ENCODE measurements at regions not wholly inside any gene's neighbourhood (a gene's known extent, or its start where the extent isn't known, plus 50 kb on each side); places are given as distances from the start of the nearest gene placed in this dataset.

- no peaks in the 10 kb centered on the region for H3K9me3 ChIP-seq (ENCODE audit: control insufficient read depth, low read length)
- WGBS, 2 experiments (ENCODE audit: insufficient coverage in 1 of 2, insufficient read length in 1 of 2), result 83 to 99% methylated on average over 2 to 4 of the region's 4 CpGs
- no peak overlapping the region for H3K9ac ChIP-seq (ENCODE audit: extremely low read depth, low read length, poor library complexity, severe bottlenecking)
- H3K27me3 ChIP-seq (ENCODE audit: control insufficient read depth, insufficient read depth, low read length, poor library complexity, severe bottlenecking), result no peaks in the 10 kb centered on the region
- no peak overlapping the region for H3K4me3 Mint-ChIP-seq
- peaks cover 6% of the 10 kb centered on the region for H3K4me1 ChIP-seq (ENCODE audit: control insufficient read depth, insufficient read depth, low read length)
- H3K27me3 Mint-ChIP-seq (ENCODE audit: insufficient read depth), result no peaks in the 10 kb centered on the region
- no peak overlapping the region for H3K4me3 ChIP-seq (ENCODE audit: low read length)
- no peak for DNase-seq
- no peaks in the 10 kb centered on the region for H3K36me3 ChIP-seq (ENCODE audit: control insufficient read depth, insufficient read depth, low read length)
- TF ChIP-seq CTCF (conservative IDR thresholded peaks at IDR 0.05), result no peak
- no peaks in the 10 kb centered on the region for H3K9me3 Mint-ChIP-seq
- no peak overlapping the region for H3K27ac ChIP-seq (ENCODE audit: low read depth, low read length)
- H3K4me1 Mint-ChIP-seq, result peaks cover 4% of the 10 kb centered on the region
- H3K27ac Mint-ChIP-seq, result no peak overlapping the region
- no peaks in the 10 kb centered on the region for H3K36me3 Mint-ChIP-seq (ENCODE audit: low read depth)
Observed at GRCh38 chr10:52420656-52421055, 106.6 kb downstream of the DKK1 start.

- Histone ChIP-seq H3K36me3 (ENCODE audit: control insufficient read depth, insufficient read depth, low read length) (no peaks in the 10 kb centered on the region), H3K27me3 (ENCODE audit: control insufficient read depth, insufficient read depth, low read length, poor library complexity, severe bottlenecking) (no peaks in the 10 kb centered on the region), H3K9ac (ENCODE audit: extremely low read depth, low read length, poor library complexity, severe bottlenecking) (no peak overlapping the region), H3K4me1 (ENCODE audit: control insufficient read depth, insufficient read depth, low read length) (peaks cover 6% of the 10 kb centered on the region), H3K27ac (ENCODE audit: low read depth, low read length) (no peak overlapping the region), H3K4me3 (ENCODE audit: low read length) (peak overlapping the region; percentile 2), H3K9me3 (ENCODE audit: control insufficient read depth, low read length) (peaks cover 6% of the 10 kb centered on the region)
- no peak for DNase-seq
- no peak for TF ChIP-seq CTCF (conservative IDR thresholded peaks at IDR 0.05)
- H3K27me3 Mint-ChIP-seq (ENCODE audit: insufficient read depth), result no peaks in the 10 kb centered on the region
- H3K4me1 Mint-ChIP-seq, result peaks cover 4% of the 10 kb centered on the region
- WGBS, 2 experiments (ENCODE audit: insufficient coverage in 1 of 2, insufficient read length in 1 of 2), result 91% methylated on average over 4 of the region's 4 CpGs; no CpG with 5 or more reads in 1 of the 2 experiments
- no peak overlapping the region for H3K27ac Mint-ChIP-seq
- H3K36me3 Mint-ChIP-seq (ENCODE audit: low read depth), result no peaks in the 10 kb centered on the region
- peaks cover 1% of the 10 kb centered on the region for H3K9me3 Mint-ChIP-seq
- no peak overlapping the region for H3K4me3 Mint-ChIP-seq
Observed at GRCh38 chr10:52423369-52423768, 109.3 kb downstream of the DKK1 start.

- Histone ChIP-seq H3K27ac (ENCODE audit: low read depth, low read length) (no peak overlapping the region), H3K9ac (ENCODE audit: extremely low read depth, low read length, poor library complexity, severe bottlenecking) (no peak overlapping the region), H3K4me1 (ENCODE audit: control insufficient read depth, insufficient read depth, low read length) (peaks cover 3% of the 10 kb centered on the region), H3K27me3 (ENCODE audit: control insufficient read depth, insufficient read depth, low read length, poor library complexity, severe bottlenecking) (no peaks in the 10 kb centered on the region), H3K36me3 (ENCODE audit: control insufficient read depth, insufficient read depth, low read length) (no peaks in the 10 kb centered on the region), H3K4me3 (ENCODE audit: low read length) (no peak overlapping the region), H3K9me3 (ENCODE audit: control insufficient read depth, low read length) (peaks cover 9% of the 10 kb centered on the region)
- no peak for TF ChIP-seq CTCF (conservative IDR thresholded peaks at IDR 0.05)
- no peaks in the 10 kb centered on the region for H3K27me3 Mint-ChIP-seq (ENCODE audit: insufficient read depth)
- peaks cover 4% of the 10 kb centered on the region for H3K4me1 Mint-ChIP-seq
- H3K36me3 Mint-ChIP-seq (ENCODE audit: low read depth), result no peaks in the 10 kb centered on the region
- peaks cover 7% of the 10 kb centered on the region for H3K9me3 Mint-ChIP-seq
- no peak for DNase-seq
- H3K4me3 Mint-ChIP-seq, result no peak overlapping the region
- no peak overlapping the region for H3K27ac Mint-ChIP-seq
- 90 to 93% methylated on average over 2 to 3 of the region's 3 CpGs for WGBS, 2 experiments (ENCODE audit: insufficient coverage in 1 of 2, insufficient read length in 1 of 2)
Observed at GRCh38 chr10:52424341-52424740, 110.3 kb downstream of the DKK1 start.
